Natural killer cell (primary cell): ENCODE measurements at regions not wholly inside any gene's neighbourhood (a gene's known extent, or its start where the extent isn't known, plus 50 kb on each side); places are given as distances from the start of the nearest gene placed in this dataset.

Source experiments
- ATAC-seq, 3 donors: fragments of 150-1000 bp in 2 of 3; fragments of 200-7000 bp in 1 of 3; cut with Tn5 transposase; 1 replicate in 1 of 3; 2 replicates in 2 of 3; pipeline ENCODE4 v1.10.0; 2021; ENCODE audit warnings: mild to moderate bottlenecking in 2 of 3, moderate library complexity in 2 of 3
- DNase-seq, 2 donors: peaks; one replicate each; pipeline versions ENCODE4 v3.0.0 to v3.0.0-alpha.2; 2013 to 2021; ENCODE audit warnings: mixed read lengths in 1 of 2
- H3K27ac ChIP-seq: one replicate; pipeline ENCODE4 v1.5.1; 2013; ENCODE audit warnings: mild to moderate bottlenecking, low read length
- H3K27me3 ChIP-seq: one replicate; pipeline ENCODE4 v1.6.1; 2013; ENCODE audit warnings: low read length; ENCODE audit not compliant: control insufficient read depth, insufficient read depth
- H3K36me3 ChIP-seq: one replicate; pipeline ENCODE4 v1.6.1; 2013; ENCODE audit warnings: low read length; ENCODE audit not compliant: control insufficient read depth, insufficient read depth
- H3K4me1 ChIP-seq: one replicate; pipeline ENCODE4 v1.6.1; 2013; ENCODE audit warnings: low read length; ENCODE audit not compliant: control insufficient read depth, insufficient read depth
- H3K4me3 ChIP-seq: one replicate; pipeline ENCODE4 v1.5.1; 2013; ENCODE audit warnings: low read length
- H3K9me3 ChIP-seq: one replicate; pipeline ENCODE4 v1.6.1; 2013; ENCODE audit warnings: low read length; ENCODE audit not compliant: control insufficient read depth, insufficient read depth
- H3K27ac Mint-ChIP-seq, 2 donors: one replicate each; pipeline ENCODE4 v1.8.0; 2022; ENCODE audit warnings: mild to moderate bottlenecking in 2 of 2, mixed read lengths in 2 of 2, moderate library complexity in 1 of 2
- H3K27me3 Mint-ChIP-seq, 2 donors: one replicate each; pipeline ENCODE4 v1.8.0; 2022; ENCODE audit warnings: low read depth in 2 of 2, mixed read lengths in 2 of 2
- H3K36me3 Mint-ChIP-seq: one replicate; pipeline ENCODE4 v1.8.0; 2022; ENCODE audit warnings: mixed read lengths
- H3K4me1 Mint-ChIP-seq, 2 donors: one replicate each; pipeline ENCODE4 v1.8.0; 2022; ENCODE audit warnings: mixed read lengths in 2 of 2
- H3K4me3 Mint-ChIP-seq: one replicate; pipeline ENCODE4 v1.8.0; 2022; ENCODE audit warnings: mild to moderate bottlenecking, moderate library complexity, mixed read lengths
- H3K9me3 Mint-ChIP-seq, 2 donors: one replicate each; pipeline ENCODE4 v1.8.0; 2022; ENCODE audit warnings: mixed read lengths in 2 of 2
- CTCF ChIP-seq: fragments of 200-600 bp; IDR thresholded peaks from one replicate; pipeline ENCODE4 v1.8.0; 2022; ENCODE audit warnings: antibody characterized with exemption
- WGBS: methylation state at CpG from one replicate; pipeline ENCODE4 v1.1.7; 2013; ENCODE audit warnings: missing lambda C conversion rate; ENCODE audit not compliant: insufficient coverage; 5-methylcytosine and 5-hydroxymethylcytosine counted together
- intact Hi-C: fragments of 100-400 bp; cut with micrococcal nuclease; formaldehyde crosslinking; loops from one replicate; pipeline ENCODE4 v1.14.2; 2022

- Mint-ChIP-seq H3K9me3 (peaks cover 25 to 28% of the 10 kb centered on the region in 2 donors), H3K4me3 (no peak overlapping the region), H3K27ac (no peak overlapping the region), H3K27me3 (no peaks in the 10 kb centered on the region), H3K36me3 (peaks cover 25% of the 10 kb centered on the region), H3K4me1 (no peaks in the 10 kb centered on the region)
- H3K4me3 ChIP-seq = no peak overlapping the region
- H3K4me1 ChIP-seq = no peaks in the 10 kb centered on the region
- ATAC-seq = no peak
- no peaks in the 10 kb centered on the region for H3K36me3 ChIP-seq
- TF ChIP-seq CTCF = no peak
- intact Hi-C loops = no loop called here
- WGBS = 79% methylated on average over 2 of the region's 2 CpGs
- H3K27ac ChIP-seq = no peak overlapping the region
- no peaks in the 10 kb centered on the region for H3K27me3 ChIP-seq
- no peak for DNase-seq
- H3K9me3 ChIP-seq = peaks cover 6% of the 10 kb centered on the region
These were observed 459.4 kb upstream of the PCDH20 start for GRCh38 chr13:61874970-61875579.

- H3K27me3 Mint-ChIP-seq = no peaks in the 10 kb centered on the region
- Histone ChIP-seq H3K27ac (no peak overlapping the region), H3K4me1 (no peaks in the 10 kb centered on the region), H3K27me3 (no peaks in the 10 kb centered on the region), H3K9me3 (peaks cover 6% of the 10 kb centered on the region), H3K36me3 (no peaks in the 10 kb centered on the region), H3K4me3 (no peak overlapping the region)
- no peaks in the 10 kb centered on the region for H3K4me1 Mint-ChIP-seq
- H3K9me3 Mint-ChIP-seq = peaks cover 28 to 32% of the 10 kb centered on the region in 2 donors
- intact Hi-C loops = no loop called here
- ATAC-seq = no peak
- no peak for TF ChIP-seq CTCF
- H3K4me3 Mint-ChIP-seq = no peak overlapping the region
- H3K27ac Mint-ChIP-seq = no peak overlapping the region
- H3K36me3 Mint-ChIP-seq = peaks cover 25% of the 10 kb centered on the region
- DNase-seq = no peak
These were observed 458.1 kb upstream of the PCDH20 start for GRCh38 chr13:61873717-61874116.

GRCh38 chr13:61857198-61857597 lies 441.5 kb upstream of the PCDH20 start:
- Histone ChIP-seq H3K9me3 (peaks cover 9% of the 10 kb centered on the region), H3K27me3 (no peaks in the 10 kb centered on the region), H3K27ac (no peak overlapping the region), H3K4me3 (no peak overlapping the region), H3K36me3 (no peaks in the 10 kb centered on the region), H3K4me1 (no peaks in the 10 kb centered on the region)
- Mint-ChIP-seq H3K27me3 (no peaks in the 10 kb centered on the region), H3K4me3 (no peak overlapping the region), H3K36me3 (peaks cover 7% of the 10 kb centered on the region), H3K9me3 (peaks cover 9 to 21% of the 10 kb centered on the region in 2 donors), H3K27ac (no peak overlapping the region), H3K4me1 (no peaks in the 10 kb centered on the region)
- 98% methylated on average over 3 of the region's 3 CpGs for WGBS
- no peak for TF ChIP-seq CTCF
- DNase-seq = no peak
- intact Hi-C loops = no loop called here
- no peak for ATAC-seq

GRCh38 chr13:61852116-61852619 lies 436.5 kb upstream of the PCDH20 start:
- 87% methylated on average over 4 of the region's 5 CpGs for WGBS
- Histone ChIP-seq H3K4me3 (no peak overlapping the region), H3K9me3 (no peaks in the 10 kb centered on the region), H3K27ac (no peak overlapping the region), H3K4me1 (no peaks in the 10 kb centered on the region), H3K27me3 (no peaks in the 10 kb centered on the region), H3K36me3 (no peaks in the 10 kb centered on the region)
- Mint-ChIP-seq H3K36me3 (peaks cover 7% of the 10 kb centered on the region), H3K4me3 (no peak overlapping the region), H3K27me3 (no peaks in the 10 kb centered on the region), H3K9me3 (peaks cover 14 to 20% of the 10 kb centered on the region in 2 donors), H3K4me1 (no peaks in the 10 kb centered on the region), H3K27ac (no peak overlapping the region)
- TF ChIP-seq CTCF = no peak
- ATAC-seq = no peak
- intact Hi-C loops = no loop called here
- no peak for DNase-seq
